Trophoblast cell (in vitro differentiated cells and primary cell): ENCODE measurements at regions not wholly inside any gene's neighbourhood (a gene's known extent, or its start where the extent isn't known, plus 50 kb on each side); places are given as distances from the start of the nearest gene placed in this dataset.

ENCODE experiments used
- DNase-seq, 2 donors: peaks; one replicate each; pipeline ENCODE4 v3.0.0-alpha.2; 2016
- H2AFZ ChIP-seq: 2 replicates; pipeline ENCODE4 v1.6.1; 2013; ENCODE audit warnings: low read length, moderate library complexity, mild to moderate bottlenecking; ENCODE audit not compliant: insufficient read depth, poor library complexity
- H2AK5ac ChIP-seq: 2 replicates; pipeline ENCODE4 v1.6.1; 2013; ENCODE audit warnings: mild to moderate bottlenecking, low read length
- H2BK120ac ChIP-seq: 2 replicates; pipeline ENCODE4 v1.6.1; 2013; ENCODE audit warnings: low read length, mild to moderate bottlenecking, moderate library complexity; ENCODE audit not compliant: insufficient read depth, poor library complexity
- H2BK12ac ChIP-seq: 2 replicates; pipeline ENCODE4 v1.6.1; 2013; ENCODE audit warnings: mild to moderate bottlenecking, low read length, moderate library complexity
- H2BK5ac ChIP-seq: 2 replicates; pipeline ENCODE4 v1.6.1; 2013; ENCODE audit warnings: low read length, low read depth, moderate library complexity, mild to moderate bottlenecking; ENCODE audit not compliant: poor library complexity
- H3K14ac ChIP-seq: 2 replicates; pipeline ENCODE4 v1.6.1; 2013; ENCODE audit warnings: mild to moderate bottlenecking, low read length
- H3K18ac ChIP-seq: 2 replicates; pipeline ENCODE4 v1.6.1; 2013; ENCODE audit warnings: mild to moderate bottlenecking, low read length
- H3K23ac ChIP-seq: 2 replicates; pipeline ENCODE4 v1.6.1; 2013; ENCODE audit warnings: low read length
- H3K27ac ChIP-seq: 2 replicates; pipeline ENCODE4 v1.5.1; 2013; ENCODE audit warnings: low read depth, mild to moderate bottlenecking, inconsistent platforms, low read length, moderate library complexity
- H3K27me3 ChIP-seq: 2 replicates; pipeline ENCODE4 v1.6.1; 2013; ENCODE audit warnings: inconsistent platforms, mild to moderate bottlenecking, low read length, moderate library complexity; ENCODE audit not compliant: insufficient read depth
- H3K36me3 ChIP-seq, 2 experiments: 1 replicate in 1 of 2; 2 replicates in 1 of 2; pipeline ENCODE4 v1.6.1; 2013; ENCODE audit warnings: low read length in 2 of 2, mild to moderate bottlenecking in 2 of 2, moderate library complexity in 1 of 2; ENCODE audit not compliant: insufficient read depth in 2 of 2, control insufficient read depth in 1 of 2
- H3K4ac ChIP-seq: 2 replicates; pipeline ENCODE4 v1.6.1; 2013; ENCODE audit warnings: low read depth, mild to moderate bottlenecking, low read length, moderate library complexity
- H3K4me1 ChIP-seq, 2 experiments: 1 replicate in 1 of 2; 2 replicates in 1 of 2; pipeline ENCODE4 v1.6.1; 2013; ENCODE audit warnings: low read length in 2 of 2, mild to moderate bottlenecking in 2 of 2, moderate library complexity in 1 of 2; ENCODE audit not compliant: insufficient read depth in 2 of 2, control insufficient read depth in 1 of 2
- H3K4me2 ChIP-seq: 2 replicates; pipeline ENCODE4 v1.6.1; 2013; ENCODE audit warnings: inconsistent platforms, mild to moderate bottlenecking, low read length, moderate library complexity
- H3K4me3 ChIP-seq: 2 replicates; pipeline ENCODE4 v1.5.1; 2013; ENCODE audit warnings: mild to moderate bottlenecking, low read depth, low read length, inconsistent platforms
- H3K79me1 ChIP-seq: one replicate; pipeline ENCODE4 v1.6.1; 2013; ENCODE audit warnings: low read length
- H3K79me2 ChIP-seq: 2 replicates; pipeline ENCODE4 v1.6.1; 2013; ENCODE audit warnings: low read length, mild to moderate bottlenecking; ENCODE audit not compliant: control insufficient read depth, insufficient read depth, poor library complexity
- H3K9ac ChIP-seq: 2 replicates; pipeline ENCODE4 v1.6.1; 2013; ENCODE audit warnings: mild to moderate bottlenecking, low read length
- H3K9me3 ChIP-seq: 2 replicates; pipeline ENCODE4 v1.6.1; 2013; ENCODE audit warnings: low read depth, mild to moderate bottlenecking, control low read depth, inconsistent platforms, low read length; ENCODE audit not compliant: insufficient read depth
- H4K12ac ChIP-seq: 2 replicates; pipeline ENCODE4 v1.6.1; 2013; ENCODE audit warnings: low read depth, mild to moderate bottlenecking, low read length, moderate library complexity
- H4K8ac ChIP-seq: 2 replicates; pipeline ENCODE4 v1.6.1; 2013; ENCODE audit warnings: low read depth, mild to moderate bottlenecking, low read length, moderate library complexity
- H4K91ac ChIP-seq: one replicate; pipeline ENCODE4 v1.6.1; 2013; ENCODE audit warnings: low read depth, mild to moderate bottlenecking, low read length, moderate library complexity
- WGBS: extraction: QIAGEN DNeasy Blood & Tissue Kit; methylation state at CpG from one replicate; pipeline ENCODE4 v1.1.7; 2013; ENCODE audit warnings: missing lambda C conversion rate; ENCODE audit not compliant: insufficient read length, insufficient coverage; ENCODE audit errors: extremely low coverage; 5-methylcytosine and 5-hydroxymethylcytosine counted together

DNA sequence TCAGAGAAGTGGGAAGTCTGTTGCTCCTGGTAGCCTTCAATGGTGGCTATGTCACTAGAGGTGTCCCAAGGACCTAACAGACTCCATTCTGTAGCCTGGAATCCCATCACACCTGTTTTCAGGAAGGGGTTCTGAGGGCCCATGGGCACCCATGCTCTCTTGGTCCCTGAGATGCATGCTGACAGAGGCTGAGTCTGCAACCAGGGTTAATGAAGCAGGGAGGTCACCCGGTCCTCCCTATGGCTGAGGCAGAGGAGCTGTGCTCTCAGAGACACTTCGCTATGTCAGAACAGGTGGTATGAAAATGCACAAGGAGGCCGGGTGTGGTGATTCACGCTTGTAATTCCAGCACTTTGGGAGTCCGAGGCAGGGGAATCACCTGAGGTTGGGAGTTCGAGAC is 452.1 kb downstream of the TCERG1L start:
- no peak overlapping the region for H4K91ac ChIP-seq
- H3K4me2 ChIP-seq, result no peak overlapping the region
- H2AK5ac ChIP-seq, result no peak overlapping the region
- no CpG with 5 or more reads among the region's 6 CpGs for WGBS
- H3K4ac ChIP-seq, result no peak overlapping the region
- H3K4me1 ChIP-seq, result no peaks in the 10 kb centered on the region
- no peak overlapping the region for H3K27ac ChIP-seq
- H4K8ac ChIP-seq, result no peak overlapping the region
- no peak overlapping the region for H2BK120ac ChIP-seq
- H3K9me3 ChIP-seq, result no peaks in the 10 kb centered on the region
- no peak overlapping the region for H2BK5ac ChIP-seq
- no peak overlapping the region for H3K9ac ChIP-seq
- H3K18ac ChIP-seq, result no peak overlapping the region
- H4K12ac ChIP-seq, result no peak overlapping the region
- H2AFZ ChIP-seq, result no peak overlapping the region
- H3K4me3 ChIP-seq, result no peak overlapping the region
- no peaks in the 10 kb centered on the region for H3K36me3 ChIP-seq
- H3K79me2 ChIP-seq, result no peaks in the 10 kb centered on the region
- no peak overlapping the region for H2BK12ac ChIP-seq
- DNase-seq, result no peak
- H3K27me3 ChIP-seq, result no peaks in the 10 kb centered on the region
- H3K14ac ChIP-seq, result no peak overlapping the region
- H3K79me1 ChIP-seq, result no peaks in the 10 kb centered on the region
- H3K23ac ChIP-seq, result peak overlapping the region; percentile 62

DNA sequence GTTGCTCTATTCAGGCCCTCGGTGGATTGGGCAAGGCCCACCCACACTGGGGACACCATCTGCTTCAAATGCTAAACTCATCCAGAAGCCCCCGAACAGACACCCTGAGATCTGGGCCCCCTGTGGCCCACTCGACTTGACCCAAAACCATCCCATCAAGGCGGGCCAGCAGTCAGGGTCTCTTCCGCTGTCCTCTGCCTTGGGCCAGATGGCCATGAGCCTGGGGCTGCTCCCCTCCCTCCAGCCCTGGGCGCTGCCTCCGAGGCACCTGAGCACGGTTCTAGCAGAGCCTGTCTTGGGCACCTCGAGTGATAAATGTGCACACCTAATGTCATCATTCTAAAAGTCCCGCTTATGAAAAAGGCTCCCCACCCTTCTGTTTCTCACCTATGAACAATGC is 449.4 kb downstream of the TCERG1L start:
- H3K18ac ChIP-seq, result no peak overlapping the region
- H2BK5ac ChIP-seq, result no peak overlapping the region
- H3K4me1 ChIP-seq, result no peaks in the 10 kb centered on the region
- H3K27ac ChIP-seq, result no peak overlapping the region
- WGBS, result no CpG with 5 or more reads among the region's 10 CpGs
- H2BK120ac ChIP-seq, result no peak overlapping the region
- H3K4me3 ChIP-seq, result no peak overlapping the region
- H3K14ac ChIP-seq, result no peak overlapping the region
- no peaks in the 10 kb centered on the region for H3K9me3 ChIP-seq
- H2AFZ ChIP-seq, result no peak overlapping the region
- no peak overlapping the region for H4K8ac ChIP-seq
- H3K9ac ChIP-seq, result no peak overlapping the region
- no peak for DNase-seq
- H2AK5ac ChIP-seq, result no peak overlapping the region
- H3K23ac ChIP-seq, result no peak overlapping the region
- no peak overlapping the region for H4K91ac ChIP-seq
- no peaks in the 10 kb centered on the region for H3K36me3 ChIP-seq
- no peaks in the 10 kb centered on the region for H3K79me1 ChIP-seq
- H3K4ac ChIP-seq, result no peak overlapping the region
- H2BK12ac ChIP-seq, result no peak overlapping the region
- no peak overlapping the region for H3K4me2 ChIP-seq
- H4K12ac ChIP-seq, result no peak overlapping the region
- H3K27me3 ChIP-seq, result no peaks in the 10 kb centered on the region
- H3K79me2 ChIP-seq, result no peaks in the 10 kb centered on the region

DNA sequence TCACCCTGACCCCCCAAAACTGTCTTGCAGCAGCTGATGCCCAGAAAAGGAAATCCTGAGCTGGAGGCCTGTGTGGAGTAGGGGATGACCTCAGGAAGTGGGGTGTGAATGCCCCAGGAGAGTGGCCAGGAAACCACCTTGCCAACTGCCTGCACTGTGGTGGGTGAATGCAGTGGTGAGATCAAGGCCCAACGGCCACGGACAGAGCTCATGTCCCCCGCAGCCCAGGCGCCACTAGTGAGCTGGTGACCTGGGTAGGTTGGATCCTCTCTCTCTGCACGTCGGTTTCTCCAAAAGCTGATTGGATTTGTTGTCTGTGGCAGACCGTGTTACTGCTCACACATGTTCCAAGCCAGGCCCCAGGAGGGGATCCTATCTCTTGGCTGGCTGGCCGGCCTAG is 448.9 kb downstream of the TCERG1L start:
- no peaks in the 10 kb centered on the region for H3K36me3 ChIP-seq
- H3K9me3 ChIP-seq, result peaks cover 2% of the 10 kb centered on the region
- no CpG with 5 or more reads among the region's 8 CpGs for WGBS

DNA sequence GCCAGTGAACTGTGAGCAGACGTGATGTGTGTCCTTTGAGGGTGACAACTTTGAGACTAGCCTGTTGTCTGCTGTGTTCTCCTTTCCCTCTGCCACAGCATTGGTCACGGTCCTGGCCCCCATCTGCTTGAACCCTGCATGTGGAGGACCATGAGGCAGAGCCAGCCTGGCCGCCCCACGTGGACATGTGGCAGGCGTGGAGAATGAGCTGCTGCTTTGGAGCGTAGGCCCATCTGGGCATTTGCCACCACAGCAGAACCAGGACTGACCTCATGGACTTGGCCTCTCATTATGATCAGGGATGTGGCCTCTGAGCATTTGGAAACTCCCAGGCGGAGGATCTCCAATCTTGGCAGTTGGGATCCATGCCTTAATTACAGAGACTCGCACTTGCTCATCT is 448.5 kb downstream of the TCERG1L start:
- Histone ChIP-seq H3K4ac (no peak overlapping the region), H3K27ac (no peak overlapping the region), H3K9ac (no peak overlapping the region), H3K4me3 (no peak overlapping the region), H2BK5ac (no peak overlapping the region), H4K8ac (no peak overlapping the region), H3K27me3 (no peaks in the 10 kb centered on the region), H4K91ac (no peak overlapping the region), H3K4me1 (no peaks in the 10 kb centered on the region), H3K79me1 (no peaks in the 10 kb centered on the region), H3K23ac (no peak overlapping the region), H2BK120ac (no peak overlapping the region), H4K12ac (no peak overlapping the region), H3K14ac (no peak overlapping the region), H3K79me2 (no peaks in the 10 kb centered on the region), H3K4me2 (no peak overlapping the region), H2AK5ac (no peak overlapping the region), H3K18ac (no peak overlapping the region), H3K36me3 (no peaks in the 10 kb centered on the region), H2AFZ (no peak overlapping the region), H3K9me3 (peaks cover 2% of the 10 kb centered on the region), H2BK12ac (no peak overlapping the region)
- WGBS, result no CpG with 5 or more reads among the region's 8 CpGs
- no peak for DNase-seq

More for the DNA sequence above, 448.9 kb downstream of the TCERG1L start:
- Histone ChIP-seq H2AFZ (no peak overlapping the region), H4K91ac (no peak overlapping the region), H3K4me3 (no peak overlapping the region), H2BK12ac (no peak overlapping the region), H2BK5ac (no peak overlapping the region), H2BK120ac (no peak overlapping the region), H3K14ac (no peak overlapping the region), H4K12ac (no peak overlapping the region), H3K9ac (no peak overlapping the region), H3K27me3 (no peaks in the 10 kb centered on the region), H3K27ac (no peak overlapping the region), H3K18ac (no peak overlapping the region), H3K4me1 (no peaks in the 10 kb centered on the region), H3K23ac (no peak overlapping the region), H3K4ac (no peak overlapping the region), H3K79me1 (no peaks in the 10 kb centered on the region), H2AK5ac (no peak overlapping the region), H3K79me2 (no peaks in the 10 kb centered on the region), H3K4me2 (no peak overlapping the region), H4K8ac (no peak overlapping the region)
- DNase-seq, result no peak
